Endothelial cell (in vitro differentiated cells): ENCODE measurements at regions not wholly inside any gene's neighbourhood (a gene's known extent, or its start where the extent isn't known, plus 50 kb on each side); places are given as distances from the start of the nearest gene placed in this dataset.

Experiments used
- DNase-seq: peaks from one replicate; pipeline ENCODE4 v3.0.0; 2021; ENCODE audit warnings: low spot score
- H3K27ac Mint-ChIP-seq: one replicate; pipeline ENCODE4 v1.8.0; 2021; ENCODE audit warnings: mixed read lengths, inconsistent platforms; ENCODE audit not compliant: unreplicated experiment
- H3K27me3 Mint-ChIP-seq: one replicate; pipeline ENCODE4 v1.8.0; 2021; ENCODE audit warnings: mild to moderate bottlenecking, moderate library complexity, mixed read lengths, inconsistent platforms; ENCODE audit not compliant: unreplicated experiment
- H3K36me3 Mint-ChIP-seq: one replicate; pipeline ENCODE4 v1.8.0; 2021; ENCODE audit warnings: mild to moderate bottlenecking, low read depth, mixed read lengths, inconsistent platforms; ENCODE audit not compliant: unreplicated experiment
- H3K4me1 Mint-ChIP-seq: one replicate; pipeline ENCODE4 v1.8.0; 2021; ENCODE audit warnings: mild to moderate bottlenecking, mixed read lengths, inconsistent platforms; ENCODE audit not compliant: unreplicated experiment
- H3K4me3 Mint-ChIP-seq: one replicate; pipeline ENCODE4 v1.8.0; 2021; ENCODE audit warnings: mild to moderate bottlenecking, mixed read lengths, inconsistent platforms; ENCODE audit not compliant: unreplicated experiment
- H3K9me3 Mint-ChIP-seq: one replicate; pipeline ENCODE4 v1.8.0; 2021; ENCODE audit warnings: mixed read lengths, inconsistent platforms; ENCODE audit not compliant: unreplicated experiment
- CTCF ChIP-seq: fragments of 200-600 bp; sonication (generic); IDR thresholded peaks from one replicate; pipeline ENCODE4 v1.5.0; 2021; ENCODE audit warnings: antibody characterized with exemption; ENCODE audit not compliant: unreplicated experiment

DNA sequence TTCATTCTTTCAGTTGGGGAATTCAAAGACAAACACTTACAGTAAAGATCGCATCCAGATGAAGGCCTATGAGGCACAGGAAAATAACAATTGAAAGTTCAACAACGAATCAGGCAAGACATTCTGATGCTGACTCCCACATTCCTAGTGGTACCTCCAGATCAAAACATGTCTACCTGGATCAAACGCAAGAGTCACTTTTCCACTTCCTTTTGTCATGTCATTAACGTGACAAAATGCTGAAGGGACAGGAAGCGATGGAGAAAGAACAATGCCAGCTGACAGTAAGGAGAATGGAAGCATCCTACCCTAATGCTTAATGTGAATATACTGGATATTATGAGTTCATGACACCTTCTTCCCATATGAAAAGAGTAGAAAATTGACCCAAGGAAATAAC is 365.4 kb upstream of the CDH11 start:
- Mint-ChIP-seq H3K36me3 (no peaks in the 10 kb centered on the region), H3K4me1 (no peaks in the 10 kb centered on the region), H3K9me3 (no peaks in the 10 kb centered on the region), H3K27ac (no peak overlapping the region), H3K4me3 (no peak overlapping the region), H3K27me3 (no peaks in the 10 kb centered on the region)
- no peak for DNase-seq
- no peak for TF ChIP-seq CTCF

GRCh38 chr16:65481956-65482355 is 360.1 kb upstream of the CDH11 start:
- TF ChIP-seq CTCF, result no peak
- no peak overlapping the region for H3K27ac Mint-ChIP-seq
- H3K4me3 Mint-ChIP-seq, result no peak overlapping the region
- DNase-seq, result no peak
- H3K4me1 Mint-ChIP-seq, result no peaks in the 10 kb centered on the region
- no peaks in the 10 kb centered on the region for H3K36me3 Mint-ChIP-seq
- no peaks in the 10 kb centered on the region for H3K27me3 Mint-ChIP-seq
- H3K9me3 Mint-ChIP-seq, result no peaks in the 10 kb centered on the region

DNA sequence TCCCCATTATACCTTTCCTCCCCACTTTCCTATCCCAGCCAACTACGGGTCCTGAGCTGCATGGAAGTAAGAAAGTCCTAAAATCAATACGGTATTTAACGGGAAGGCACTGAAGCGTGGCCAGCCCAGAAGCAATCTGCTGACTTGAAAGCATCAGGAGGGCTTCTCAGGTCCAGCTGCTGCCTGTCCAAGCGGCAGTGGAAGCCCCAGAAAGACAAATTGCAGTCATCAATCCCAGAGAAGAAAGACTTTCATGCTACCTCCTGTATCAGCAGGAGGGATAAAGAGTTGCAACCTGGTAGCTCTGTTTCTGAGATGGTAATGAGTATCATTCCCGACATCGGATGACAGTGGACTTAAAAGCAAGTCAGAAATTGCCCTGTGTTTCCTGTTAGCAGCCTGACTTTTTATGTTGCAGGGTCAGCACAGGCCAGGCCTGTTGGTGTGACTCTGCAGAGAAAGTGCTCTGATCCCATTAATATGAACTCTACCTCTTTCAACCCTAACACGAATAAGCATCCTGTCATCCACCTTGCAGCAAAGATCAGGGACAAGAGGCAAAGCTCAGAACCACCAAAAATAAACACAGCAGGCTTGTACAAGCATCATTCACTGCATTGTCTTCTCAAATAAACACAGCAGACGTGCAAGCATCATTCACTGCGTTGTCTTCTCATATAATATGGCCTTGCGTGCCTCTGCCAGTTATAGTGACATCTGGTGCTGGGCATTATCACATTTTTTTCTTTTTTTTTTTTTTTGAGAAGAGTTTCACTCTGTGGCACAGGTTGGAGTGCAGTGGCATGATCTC is 358.6 kb upstream of the CDH11 start:
- DNase-seq, result no peak
- no peak for TF ChIP-seq CTCF
- Mint-ChIP-seq H3K27ac (no peak overlapping the region), H3K9me3 (no peaks in the 10 kb centered on the region), H3K4me3 (no peak overlapping the region), H3K36me3 (no peaks in the 10 kb centered on the region), H3K27me3 (no peaks in the 10 kb centered on the region), H3K4me1 (no peaks in the 10 kb centered on the region)

DNA sequence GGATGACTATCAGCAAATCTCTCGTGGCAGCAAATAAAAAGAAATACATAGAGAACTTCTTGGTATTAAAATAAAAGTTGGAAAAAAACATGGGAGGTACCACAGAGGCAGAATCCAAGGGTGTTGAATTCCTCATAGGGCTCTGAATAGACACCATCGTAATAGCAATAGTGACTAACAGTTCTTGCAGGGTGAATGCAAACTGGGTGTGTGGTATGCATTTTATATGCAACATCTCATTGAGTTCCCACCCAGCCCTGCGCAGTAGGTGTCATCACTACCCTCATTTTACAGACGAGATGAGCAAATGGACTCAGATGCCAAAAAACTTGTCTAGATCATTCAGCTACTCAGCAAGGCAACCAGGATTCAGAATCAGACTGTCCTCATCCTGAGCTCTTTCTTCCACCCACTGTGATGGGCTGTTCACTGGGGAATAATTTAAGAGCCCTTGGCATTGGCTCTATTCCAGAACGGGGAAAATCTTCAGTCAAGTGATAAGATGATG is 354.6 kb upstream of the CDH11 start:
- H3K4me1 Mint-ChIP-seq, result no peaks in the 10 kb centered on the region
- H3K36me3 Mint-ChIP-seq, result no peaks in the 10 kb centered on the region
- no peak overlapping the region for H3K4me3 Mint-ChIP-seq
- no peaks in the 10 kb centered on the region for H3K9me3 Mint-ChIP-seq
- H3K27ac Mint-ChIP-seq, result no peak overlapping the region
- DNase-seq, result no peak
- no peak for TF ChIP-seq CTCF
- H3K27me3 Mint-ChIP-seq, result no peaks in the 10 kb centered on the region

DNA sequence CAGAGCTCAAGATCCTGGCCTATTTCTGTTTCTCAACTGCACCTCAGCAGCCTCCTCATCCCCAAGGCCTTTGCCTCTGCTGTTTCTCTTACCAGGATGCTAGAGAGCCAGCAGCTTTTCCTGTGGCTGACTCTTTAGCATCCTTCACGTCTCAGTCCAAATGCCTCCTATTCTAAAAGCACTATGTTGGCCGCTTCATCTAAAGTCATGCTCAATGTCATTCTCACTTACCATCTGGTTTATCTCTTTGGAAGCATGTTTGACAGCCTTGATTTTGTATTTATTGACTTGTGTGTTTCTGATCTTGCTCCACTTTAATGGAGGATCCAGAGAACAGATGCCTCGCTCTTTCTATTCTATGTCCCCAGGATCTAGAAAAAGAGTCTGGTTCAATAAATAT is 351.8 kb upstream of the CDH11 start:
- Mint-ChIP-seq H3K27ac (no peak overlapping the region), H3K36me3 (no peaks in the 10 kb centered on the region), H3K9me3 (no peaks in the 10 kb centered on the region), H3K4me3 (no peak overlapping the region), H3K4me1 (no peaks in the 10 kb centered on the region), H3K27me3 (no peaks in the 10 kb centered on the region)
- no peak for TF ChIP-seq CTCF
- no peak for DNase-seq
